HG03159 (cell line): ENCODE measurements at regions not wholly inside any gene's neighbourhood (a gene's known extent, or its start where the extent isn't known, plus 50 kb on each side); places are given as distances from the start of the nearest gene placed in this dataset.
"Not testable (repeated sequence)": the region's sequence is repeated elsewhere in the genome, so short reads cannot be mapped to it uniquely, and the experiment has no call there.

Experiments used
- ATAC-seq: cut with Tn5 transposase; IDR thresholded peaks from one replicate; pipeline ENCODE4 v1.9.1; 2021; ENCODE audit warnings: mild to moderate bottlenecking, moderate library complexity; ENCODE audit not compliant: unreplicated experiment

DNA sequence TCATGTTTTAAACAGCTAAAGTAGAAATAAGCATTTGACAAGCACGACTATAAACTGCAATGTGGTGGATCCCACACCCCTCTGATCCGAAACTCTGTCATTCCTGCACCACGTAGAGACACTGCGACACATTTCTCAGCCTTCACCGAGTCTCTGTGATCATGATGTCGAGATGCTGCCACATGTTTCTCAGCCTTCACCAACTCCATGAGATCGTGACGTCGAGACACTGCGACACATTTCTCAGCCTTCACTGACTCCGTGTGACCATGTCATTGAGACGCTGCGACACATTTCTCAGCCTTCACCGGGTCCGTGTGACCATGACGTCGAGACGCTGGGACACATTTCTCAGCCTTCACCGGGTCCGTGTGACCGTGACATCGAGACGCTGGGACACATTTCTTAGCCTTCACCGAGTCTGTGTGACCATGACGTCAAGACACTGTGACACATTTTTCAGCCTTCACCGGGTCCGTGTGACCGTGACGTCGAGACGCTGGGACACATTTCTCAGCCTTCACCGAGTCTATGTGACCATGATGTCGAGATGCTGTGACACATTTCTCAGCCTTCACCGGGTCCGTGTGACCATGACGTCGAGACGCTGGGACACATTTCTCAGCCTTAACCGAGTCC, 143.0 kb downstream of the TTLL2 start:
- ATAC-seq, result no peak

DNA sequence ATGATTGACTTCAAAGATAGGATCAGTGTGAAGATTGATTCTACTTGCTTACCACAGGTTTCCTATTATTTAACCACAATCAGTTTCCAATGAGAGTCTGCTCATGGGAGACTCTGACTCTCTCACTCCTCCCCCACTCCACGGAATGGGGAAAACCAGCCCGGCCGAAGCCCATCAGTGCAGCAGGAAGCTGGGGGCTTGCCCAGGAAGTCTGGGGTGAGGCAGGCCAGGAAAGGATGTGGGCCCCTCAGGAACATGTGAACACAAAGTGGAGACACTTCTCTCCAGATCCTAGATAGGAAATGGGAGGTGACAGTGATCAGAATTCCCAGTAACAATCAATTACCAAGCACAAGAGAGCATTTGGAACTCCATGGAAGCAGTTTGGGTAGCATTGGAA, 144.2 kb downstream of the TTLL2 start:
- ATAC-seq, result no peak

DNA sequence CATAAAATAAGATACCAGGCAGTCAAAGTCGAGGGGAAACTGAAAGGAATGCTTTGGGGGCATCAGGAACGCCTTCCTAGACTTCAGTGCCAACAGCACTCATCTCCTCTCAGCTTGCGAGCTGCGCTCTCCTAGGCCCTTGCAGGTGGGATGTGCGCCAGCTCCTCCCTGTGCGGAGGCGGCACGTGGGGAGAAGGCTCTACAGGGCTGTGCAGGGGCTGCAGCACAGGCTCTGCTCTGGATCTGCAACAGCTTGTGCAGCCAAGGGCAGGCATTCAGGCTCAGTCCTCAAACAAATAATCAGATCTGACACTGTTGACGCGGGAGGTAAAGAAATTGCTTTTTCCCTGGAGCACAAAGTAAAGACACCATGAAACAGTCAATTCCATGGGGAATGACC, 144.8 kb downstream of the TTLL2 start:
- ATAC-seq, result no peak

DNA sequence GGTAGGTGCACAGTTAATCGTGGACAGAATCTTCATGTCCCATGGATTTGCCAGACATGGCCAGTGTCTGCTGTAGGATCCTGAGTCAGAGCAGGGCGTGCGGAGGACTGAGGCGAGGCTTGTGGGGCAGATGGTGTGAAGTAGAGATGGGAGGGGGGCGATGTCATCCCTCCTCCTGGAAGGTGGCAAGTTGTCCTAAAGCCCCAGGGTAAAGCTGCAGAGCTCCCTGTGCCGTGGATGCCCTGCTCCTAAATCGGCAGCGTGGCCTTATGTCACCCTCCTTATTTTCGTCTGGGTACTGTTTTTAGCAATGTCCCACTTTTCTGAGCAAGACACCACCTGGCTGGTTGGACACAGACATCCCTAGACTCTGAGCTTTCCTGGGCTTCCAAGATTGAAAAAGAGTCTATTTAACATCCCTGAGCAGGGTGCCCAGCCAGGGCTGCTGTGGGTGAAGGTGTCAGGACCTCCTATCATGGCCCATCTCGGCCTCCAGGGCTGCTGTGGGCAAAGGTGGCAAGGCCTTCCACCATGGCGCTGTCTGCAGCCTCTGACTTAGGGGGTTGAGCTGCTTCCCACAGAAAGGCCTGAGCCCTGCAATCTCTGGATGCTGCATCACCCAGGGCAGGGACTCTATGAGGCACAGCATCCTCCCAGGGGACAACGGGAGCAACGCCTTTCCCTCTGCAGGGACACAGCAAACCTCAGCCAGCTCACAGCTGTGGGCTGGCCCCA, 145.4 kb downstream of the TTLL2 start:
- ATAC-seq, result no peak

GRCh38 chr6:167470836-167471547, 146.1 kb downstream of the TTLL2 start:
- no peak for ATAC-seq

DNA sequence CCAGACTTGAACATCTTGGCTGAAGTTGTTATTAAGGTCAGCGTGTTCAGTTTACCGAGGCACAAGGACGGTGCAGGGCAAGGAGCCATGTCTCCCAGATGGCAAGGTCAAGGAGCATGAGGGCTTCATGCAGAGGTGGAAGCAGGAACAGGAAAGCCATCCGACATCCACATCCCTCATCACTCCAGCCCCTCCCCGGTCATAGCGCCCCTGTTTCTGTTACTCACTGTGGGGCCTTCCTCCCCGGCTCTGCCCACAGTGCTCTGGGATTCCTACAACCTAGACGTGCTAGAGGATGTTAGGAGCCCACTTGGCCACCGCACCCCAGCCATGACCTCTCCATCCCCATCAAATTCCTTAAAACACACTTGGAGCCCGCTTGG, 146.7 kb downstream of the TTLL2 start:
- ATAC-seq, result no peak

GRCh38 chr6:167472148-167472547, 147.3 kb downstream of the TTLL2 start:
- no peak for ATAC-seq

GRCh38 chr6:167472880-167473279, 148.0 kb downstream of the TTLL2 start:
- ATAC-seq, result no peak

GRCh38 chr6:167474171-167474570, 149.3 kb downstream of the TTLL2 start:
- ATAC-seq, result no peak

- no peak for ATAC-seq
These were observed 149.8 kb downstream of the TTLL2 start for GRCh38 chr6:167474725-167475124.

- no peak for ATAC-seq
These were observed 151.1 kb downstream of the TTLL2 start for GRCh38 chr6:167475947-167476346.

GRCh38 chr6:167476844-167477595, 152.1 kb downstream of the TTLL2 start:
- no peak for ATAC-seq

DNA sequence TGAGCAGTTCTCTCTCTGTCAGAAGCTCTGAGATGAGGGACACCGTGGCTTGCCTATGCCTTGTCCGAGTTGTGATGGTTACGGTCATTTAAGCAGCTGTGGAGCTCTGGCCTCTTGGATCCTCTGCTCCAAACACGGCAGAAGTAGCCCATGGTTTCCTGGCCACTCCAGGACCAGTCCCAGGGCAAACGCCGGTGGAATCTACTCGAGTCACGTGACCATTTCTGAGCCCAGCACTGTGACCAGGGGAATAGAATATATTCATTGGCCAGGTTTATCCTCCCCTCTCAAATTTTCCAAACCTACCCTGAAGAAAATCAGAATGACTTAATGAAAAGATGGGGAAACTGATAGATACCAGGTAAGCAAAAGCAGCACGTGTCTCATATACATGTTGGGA, 152.8 kb downstream of the TTLL2 start:
- no peak for ATAC-seq

GRCh38 chr6:167479301-167479700, 154.4 kb downstream of the TTLL2 start:
- ATAC-seq, result no peak

- ATAC-seq, result no peak
These were observed 155.2 kb downstream of the TTLL2 start for GRCh38 chr6:167479901-167480648.

DNA sequence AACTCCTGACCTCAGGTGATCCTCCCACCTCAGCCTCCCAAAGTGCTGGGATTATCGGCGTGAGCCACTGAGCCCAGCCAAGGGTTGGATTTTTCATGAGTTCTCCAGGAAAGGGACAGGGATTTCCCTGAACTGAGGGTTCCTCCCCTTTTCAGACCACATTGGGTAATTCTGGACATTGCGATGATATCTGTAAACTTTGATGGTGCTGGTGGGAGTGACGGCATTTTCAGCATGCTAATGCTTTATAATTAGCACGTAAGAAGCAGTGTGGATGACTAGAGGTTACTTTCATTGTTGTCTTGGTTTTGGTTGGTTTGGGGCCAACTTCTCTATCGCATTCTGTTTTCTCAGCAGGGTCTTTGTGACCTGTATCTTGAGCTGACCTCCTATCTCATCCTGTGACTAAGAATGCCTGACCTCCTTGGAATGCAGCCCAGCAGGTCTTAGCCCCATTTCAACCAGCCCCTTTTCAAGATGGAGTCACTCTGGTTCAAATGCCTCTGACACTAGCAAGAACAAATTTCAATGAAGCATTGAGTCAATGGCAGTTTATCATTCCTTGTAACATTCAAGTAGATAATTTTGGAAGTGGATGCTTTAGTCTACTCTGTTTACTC, 156.5 kb downstream of the TTLL2 start:
- no peak for ATAC-seq

- not testable (repeated sequence) for ATAC-seq
These were observed 157.9 kb downstream of the TTLL2 start for GRCh38 chr6:167482801-167483200.

GRCh38 chr6:167485186-167485978, 160.5 kb downstream of the TTLL2 start:
- ATAC-seq, result no peak
